Caco-2 (cell line): ENCODE measurements at regions not wholly inside any gene's neighbourhood (a gene's known extent, or its start where the extent isn't known, plus 50 kb on each side); places are given as distances from the start of the nearest gene placed in this dataset.
"Not testable (repeated sequence)": the region's sequence is repeated elsewhere in the genome, so short reads cannot be mapped to it uniquely, and the experiment has no call there.

Experiments used
- BruUV-seq: library from RNA; stranded (reverse); fragments of 400-500 nt; replicated peaks from 2 replicates; lab custom pipeline; 2021; lab: Mats Ljungman, UMichigan
- CTCF ChIA-PET: fragments of 300-600 bp; sonication (Branson Sonifier 250); formaldehyde crosslinking; loops from one replicate; lab custom pipeline; 2022; ENCODE audit warnings: antibody characterized with exemption; lab: Charles Lee
- POLR2A ChIA-PET: fragments of 300-600 bp; sonication (Branson Sonifier 250); formaldehyde crosslinking; loops from one replicate; lab custom pipeline; 2022; ENCODE audit warnings: antibody characterized with exemption; lab: Charles Lee
- DNase-seq, 2 experiments: peaks; one replicate each; pipeline versions ENCODE4 v3.0.0 to v3.0.0-alpha.2; 2020 to 2022
- H3K27me3 ChIP-seq: replicated peaks from 2 replicates; pipeline ENCODE4 v1.6.0; 2011; ENCODE audit warnings: low read length; ENCODE audit not compliant: control insufficient read depth, insufficient read depth
- H3K36me3 ChIP-seq: 2 replicates; pipeline ENCODE4 v1.5.1; 2011; ENCODE audit warnings: low read length; ENCODE audit not compliant: control insufficient read depth, insufficient read depth
- H3K4me1 ChIP-seq: fragments of 250-450 bp; sonication (Bioruptor Pico); 2 replicates; pipeline ENCODE4 v1.5.1; 2020; ENCODE audit warnings: mild to moderate bottlenecking
- H3K4me3 ChIP-seq: 2 replicates; pipeline ENCODE4 v1.5.1; 2011; ENCODE audit warnings: low read depth, mild to moderate bottlenecking, control low read depth, low read length
- H3K9me3 ChIP-seq: fragments of 250-450 bp; sonication (Bioruptor Pico); 2 replicates; pipeline ENCODE4 v1.5.1; 2020; ENCODE audit warnings: mild to moderate bottlenecking, moderate library complexity
- H3K27ac Mint-ChIP-seq: one replicate; pipeline ENCODE4 v1.8.0; 2022; ENCODE audit warnings: mixed read lengths; ENCODE audit not compliant: unreplicated experiment
- H3K27me3 Mint-ChIP-seq: one replicate; pipeline ENCODE4 v1.8.0; 2022; ENCODE audit warnings: mixed read lengths; ENCODE audit not compliant: insufficient read depth, unreplicated experiment
- H3K36me3 Mint-ChIP-seq: one replicate; pipeline ENCODE4 v1.8.0; 2022; ENCODE audit warnings: mild to moderate bottlenecking, mixed read lengths; ENCODE audit not compliant: insufficient read depth, unreplicated experiment
- H3K4me1 Mint-ChIP-seq: one replicate; pipeline ENCODE4 v1.8.0; 2022; ENCODE audit warnings: low read depth, mixed read lengths; ENCODE audit not compliant: unreplicated experiment
- H3K4me3 Mint-ChIP-seq: one replicate; pipeline ENCODE4 v1.8.0; 2022; ENCODE audit warnings: mild to moderate bottlenecking, moderate library complexity, mixed read lengths; ENCODE audit not compliant: unreplicated experiment
- H3K9me3 Mint-ChIP-seq: one replicate; pipeline ENCODE4 v1.8.0; 2022; ENCODE audit warnings: mixed read lengths; ENCODE audit not compliant: unreplicated experiment
- CTCF ChIP-seq, 2 experiments: fragments of 200-600 bp in 1 of 2; IDR thresholded peaks; 1 replicate in 1 of 2; 2 replicates in 1 of 2; pipeline versions ENCODE4 v1.5.1 to v1.8.0; 2011 to 2022; ENCODE audit warnings: antibody characterized with exemption in 1 of 2, control low read depth in 1 of 2, inconsistent platforms in 1 of 2, low read depth in 1 of 2, low read length in 1 of 2, mild to moderate bottlenecking in 1 of 2, moderate library complexity in 1 of 2; ENCODE audit not compliant: insufficient read depth in 1 of 2, severe bottlenecking in 1 of 2, unreplicated experiment in 1 of 2
- intact Hi-C: fragments of 100-400 bp; cut with micrococcal nuclease; formaldehyde crosslinking; loops from one replicate; pipeline ENCODE4 v1.10.0; 2022; ENCODE audit not compliant: unreplicated experiment

DNA sequence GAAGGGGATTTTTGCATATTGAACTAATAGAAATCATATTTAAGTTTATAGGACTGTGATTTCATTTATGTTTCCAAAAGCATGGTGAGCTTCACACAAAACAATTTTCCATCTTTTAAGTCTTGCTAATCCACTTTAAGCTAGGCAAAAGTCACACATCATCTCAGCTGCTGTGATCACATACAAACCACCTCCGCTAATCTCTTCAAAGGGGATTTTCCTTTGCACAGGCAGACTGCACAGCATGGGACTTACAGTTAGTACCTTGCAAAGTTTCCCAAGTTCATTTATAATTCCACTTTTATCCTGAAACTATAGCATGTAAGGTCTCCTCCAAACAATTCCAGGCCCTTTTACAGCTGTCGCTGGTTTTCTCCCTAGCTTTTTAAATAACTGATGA, 225.1 kb upstream of the CNTN3 start:
- Histone ChIP-seq H3K4me1 (no peaks in the 10 kb centered on the region), H3K4me3 (no peak overlapping the region), H3K27me3 (no peaks in the 10 kb centered on the region), H3K36me3 (no peaks in the 10 kb centered on the region), H3K9me3 (no peaks in the 10 kb centered on the region)
- TF ChIP-seq CTCF (IDR thresholded peaks at IDR 0.05; ENCODE audit: insufficient read depth in 1 of 2, low read depth in 1 of 2, low read length in 1 of 2, severe bottlenecking in 1 of 2, unreplicated experiment in 1 of 2), result no peak
- no peaks in the 10 kb centered on the region for H3K9me3 Mint-ChIP-seq
- CTCF ChIA-PET, result no interaction called here
- no peak overlapping the region for H3K4me3 Mint-ChIP-seq
- H3K36me3 Mint-ChIP-seq, result no peaks in the 10 kb centered on the region
- no peak overlapping the region for H3K27ac Mint-ChIP-seq
- intact Hi-C loops, result no loop called here
- POLR2A ChIA-PET, result no interaction called here
- H3K27me3 Mint-ChIP-seq, result peaks cover 3% of the 10 kb centered on the region
- DNase-seq, result no peak
- no peaks in the 10 kb centered on the region for H3K4me1 Mint-ChIP-seq
- BruUV-seq, result no TSS peak

GRCh38 chr3:74832925-74833324, 218.5 kb upstream of the CNTN3 start:
- DNase-seq, result no peak
- no peak overlapping the region for H3K27ac Mint-ChIP-seq
- no peak for TF ChIP-seq CTCF (IDR thresholded peaks at IDR 0.05; ENCODE audit: insufficient read depth in 1 of 2, low read depth in 1 of 2, low read length in 1 of 2, severe bottlenecking in 1 of 2, unreplicated experiment in 1 of 2)
- peaks cover 7% of the 10 kb centered on the region for H3K4me1 Mint-ChIP-seq
- no peaks in the 10 kb centered on the region for H3K27me3 Mint-ChIP-seq
- H3K36me3 Mint-ChIP-seq, result no peaks in the 10 kb centered on the region
- no peak overlapping the region for H3K4me3 ChIP-seq
- ChIA-PET CTCF (no interaction called here), POLR2A (no interaction called here)
- no peaks in the 10 kb centered on the region for H3K9me3 ChIP-seq
- H3K36me3 ChIP-seq, result no peaks in the 10 kb centered on the region
- no TSS peak for BruUV-seq
- no peaks in the 10 kb centered on the region for H3K9me3 Mint-ChIP-seq
- no peaks in the 10 kb centered on the region for H3K27me3 ChIP-seq
- no peaks in the 10 kb centered on the region for H3K4me1 ChIP-seq
- intact Hi-C loops, result no loop called here
- no peak overlapping the region for H3K4me3 Mint-ChIP-seq

DNA sequence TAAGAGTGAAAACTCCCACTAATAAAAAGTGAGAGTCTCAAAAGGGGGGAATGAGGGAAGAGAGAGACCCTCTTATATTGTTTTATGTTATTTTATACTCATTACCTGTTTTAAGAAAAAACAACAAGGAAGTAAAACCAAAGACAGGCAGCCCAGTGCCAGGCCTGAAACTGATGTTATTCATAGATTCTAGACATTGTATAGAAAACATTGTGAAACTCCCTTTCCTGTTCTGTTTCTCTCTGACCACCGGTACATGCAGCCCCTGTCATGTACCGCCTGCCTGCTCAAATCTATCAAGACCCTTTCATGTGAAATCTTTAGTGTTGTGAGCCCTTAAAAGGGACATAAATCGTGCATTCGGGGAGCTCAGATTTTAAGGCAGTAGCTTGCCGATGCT, 216.4 kb upstream of the CNTN3 start:
- H3K4me1 Mint-ChIP-seq, H3K27me3 ChIP-seq, BruUV-seq, POLR2A ChIA-PET, H3K4me3 Mint-ChIP-seq, H3K36me3 Mint-ChIP-seq, H3K9me3 ChIP-seq, H3K27me3 Mint-ChIP-seq, H3K27ac Mint-ChIP-seq, intact Hi-C loops, CTCF ChIA-PET, H3K4me3 ChIP-seq, H3K4me1 ChIP-seq, H3K9me3 Mint-ChIP-seq, H3K36me3 ChIP-seq, DNase-seq: not testable (repeated sequence)

DNA sequence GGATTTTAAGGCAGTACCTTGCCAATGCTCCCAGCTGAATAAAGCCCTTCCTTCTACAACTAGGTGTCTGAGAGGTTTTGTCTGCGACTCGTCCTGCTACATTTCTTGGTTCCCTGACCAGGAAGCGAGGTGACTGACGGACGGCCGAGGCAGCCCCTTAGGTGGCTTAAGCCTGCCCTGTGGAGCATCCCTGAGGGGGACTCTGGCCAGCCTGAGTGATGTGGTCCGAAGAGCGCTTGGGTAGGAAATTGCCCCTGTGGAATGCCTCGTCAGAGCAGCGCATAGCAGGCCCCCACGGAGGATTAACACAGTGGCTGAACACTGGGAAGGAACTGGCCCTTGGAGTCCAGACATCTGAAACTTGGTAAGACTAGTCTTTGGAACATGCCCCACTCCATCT, 210.9 kb upstream of the CNTN3 start:
- H3K4me3 Mint-ChIP-seq, H3K27me3 ChIP-seq, H3K36me3 Mint-ChIP-seq, H3K36me3 ChIP-seq, BruUV-seq, H3K4me3 ChIP-seq, DNase-seq, POLR2A ChIA-PET, intact Hi-C loops, H3K4me1 ChIP-seq, H3K27ac Mint-ChIP-seq, H3K27me3 Mint-ChIP-seq, H3K9me3 ChIP-seq, H3K4me1 Mint-ChIP-seq, CTCF ChIA-PET: not testable (repeated sequence)
- peaks cover 14% of the 10 kb centered on the region for H3K9me3 Mint-ChIP-seq
